H1 (cell line): ENCODE measurements at regions not wholly inside any gene's neighbourhood (a gene's known extent, or its start where the extent isn't known, plus 50 kb on each side); places are given as distances from the start of the nearest gene placed in this dataset.

Experiments
- FOSL1 ChIP-seq: IDR thresholded peaks from 2 replicates; pipeline ENCODE4 v1.6.1; 2011; ENCODE audit warnings: mild to moderate bottlenecking, low read depth, low read length, moderate library complexity; ENCODE audit not compliant: insufficient read depth
- POLR2A ChIP-seq, 2 experiments: IDR thresholded peaks; 1 replicate in 1 of 2; 2 replicates in 1 of 2; pipeline ENCODE4 v1.6.1; 2011; ENCODE audit warnings: low read depth in 2 of 2, low read length in 2 of 2, mild to moderate bottlenecking in 2 of 2; ENCODE audit errors: control extremely low read depth in 1 of 2
- SP1 ChIP-seq: IDR thresholded peaks from 2 replicates; pipeline ENCODE4 v1.6.1; 2011; ENCODE audit warnings: low read depth, low read length
- SUZ12 ChIP-seq: fragments of 200-600 bp; sonication (generic); IDR thresholded peaks from 2 replicates; pipeline ENCODE4 v1.6.1; 2012; ENCODE audit warnings: mild to moderate bottlenecking, inconsistent platforms, low read length, moderate library complexity, mixed read lengths
- TF ChIP-seq, protein P1 (sequence below), 3 experiments: IDR thresholded peaks; 1 replicate in 2 of 3; 2 replicates in 1 of 3; pipeline versions ENCODE4 v1.5.1 to v1.6.1; 2011; ENCODE audit warnings: low read length in 3 of 3, mild to moderate bottlenecking in 3 of 3, inconsistent platforms in 2 of 3, low read depth in 1 of 3, moderate library complexity in 1 of 3; ENCODE audit not compliant: insufficient read depth in 1 of 3; ENCODE audit errors: control extremely low read depth in 1 of 3

DNA sequence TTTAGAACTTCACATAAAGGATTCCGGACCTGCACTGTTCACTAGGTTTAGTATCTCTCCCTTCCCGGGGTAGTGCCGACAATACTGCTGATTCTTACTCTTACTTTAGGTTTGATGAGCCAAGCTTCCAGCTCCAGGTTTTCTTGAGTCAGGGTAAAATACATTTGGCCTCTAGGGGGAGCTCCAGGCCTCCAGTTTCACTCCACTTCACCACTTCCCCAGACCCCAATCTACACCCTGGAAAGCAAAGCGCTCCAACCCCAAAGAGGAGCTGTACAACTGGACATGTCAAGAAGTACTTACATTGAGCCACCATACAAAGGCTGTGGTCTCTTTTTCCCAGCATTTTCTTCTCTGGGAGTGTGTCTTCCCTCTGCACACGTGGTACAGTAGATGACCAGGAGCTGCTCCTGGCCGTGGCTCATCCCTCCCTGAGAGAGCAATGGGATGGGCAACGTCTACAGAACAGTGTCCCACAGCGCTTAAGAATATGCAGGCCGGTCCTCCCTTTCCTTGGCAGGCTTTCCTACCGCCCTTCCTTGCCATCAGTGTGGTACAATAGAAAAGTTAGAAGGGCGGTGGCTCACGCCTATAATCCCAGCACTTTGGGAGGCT lies 93.9 kb upstream of the CCDC80 start:
- TF ChIP-seq, protein P1, sequence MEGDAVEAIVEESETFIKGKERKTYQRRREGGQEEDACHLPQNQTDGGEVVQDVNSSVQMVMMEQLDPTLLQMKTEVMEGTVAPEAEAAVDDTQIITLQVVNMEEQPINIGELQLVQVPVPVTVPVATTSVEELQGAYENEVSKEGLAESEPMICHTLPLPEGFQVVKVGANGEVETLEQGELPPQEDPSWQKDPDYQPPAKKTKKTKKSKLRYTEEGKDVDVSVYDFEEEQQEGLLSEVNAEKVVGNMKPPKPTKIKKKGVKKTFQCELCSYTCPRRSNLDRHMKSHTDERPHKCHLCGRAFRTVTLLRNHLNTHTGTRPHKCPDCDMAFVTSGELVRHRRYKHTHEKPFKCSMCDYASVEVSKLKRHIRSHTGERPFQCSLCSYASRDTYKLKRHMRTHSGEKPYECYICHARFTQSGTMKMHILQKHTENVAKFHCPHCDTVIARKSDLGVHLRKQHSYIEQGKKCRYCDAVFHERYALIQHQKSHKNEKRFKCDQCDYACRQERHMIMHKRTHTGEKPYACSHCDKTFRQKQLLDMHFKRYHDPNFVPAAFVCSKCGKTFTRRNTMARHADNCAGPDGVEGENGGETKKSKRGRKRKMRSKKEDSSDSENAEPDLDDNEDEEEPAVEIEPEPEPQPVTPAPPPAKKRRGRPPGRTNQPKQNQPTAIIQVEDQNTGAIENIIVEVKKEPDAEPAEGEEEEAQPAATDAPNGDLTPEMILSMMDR (IDR thresholded peaks at IDR 0.05; ENCODE audit: control extremely low read depth in 1 of 3, insufficient read depth in 1 of 3, low read depth in 1 of 3, low read length in 3 of 3) = peak; percentile 37 to 82 (median 81)
- TF ChIP-seq SUZ12 (no peak), SP1 (no peak), FOSL1 (no peak), POLR2A (IDR thresholded peaks at IDR 0.05; ENCODE audit: control extremely low read depth in 1 of 2, low read depth in 2 of 2, low read length in 2 of 2) (no peak)
